ENCODE measurements at regions not wholly inside any gene's neighbourhood (a gene's known extent, or its start where the extent isn't known, plus 50 kb on each side); places are given as distances from the start of the nearest gene placed in this dataset.

DNA sequence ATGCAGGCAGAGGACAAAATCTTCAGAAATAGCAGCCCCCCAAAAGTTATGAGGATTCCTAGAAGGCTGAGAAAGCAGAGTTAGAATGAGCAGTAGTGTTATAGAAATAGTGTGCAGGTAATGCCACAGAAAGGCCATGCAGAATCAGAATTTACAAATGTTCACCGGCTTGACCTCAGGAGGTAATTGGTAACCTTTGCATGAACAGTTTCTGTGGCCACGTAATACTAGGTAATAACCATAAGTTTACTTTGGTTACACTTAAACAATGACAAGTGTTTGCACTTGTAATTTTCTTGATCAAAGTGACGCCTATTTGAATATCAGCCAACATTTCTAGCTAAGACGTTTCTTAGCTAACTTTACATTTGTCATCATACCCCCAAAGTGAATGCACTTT lies 393.6 kb downstream of the GPAT3 start:
- Histone ChIP-seq H3K9ac (ENCODE audit: low read length in 3 of 3) (no peak overlapping the region), H3K4me1 (ENCODE audit: control insufficient read depth in 2 of 3, insufficient read depth in 2 of 3, low read depth in 1 of 3, low read length in 3 of 3) (no peaks in the 10 kb centered on the region), H3K27me3 (ENCODE audit: control insufficient read depth, insufficient read depth, low read length) (no peaks in the 10 kb centered on the region), H3K4me3 (ENCODE audit: low read length in 3 of 3) (no peak overlapping the region), H3K9me3 (ENCODE audit: control insufficient read depth in 2 of 3, insufficient read depth in 1 of 3, low read length in 3 of 3) (no peaks in the 10 kb centered on the region), H3K36me3 (ENCODE audit: control insufficient read depth in 2 of 3, insufficient read depth in 3 of 3, low read length in 3 of 3) (no peaks in the 10 kb centered on the region), H3K27ac (ENCODE audit: low read depth in 2 of 2, low read length in 2 of 2) (no peak overlapping the region)
- TF ChIP-seq CTCF (IDR thresholded peaks at IDR 0.05; ENCODE audit: borderline replicate concordance, extremely low read depth, insufficient read depth) = no peak
- no peak for DNase-seq
- intact Hi-C loops (cut with DNase I) = no loop called here
- FAIRE-seq = no peak

- FAIRE-seq (no peak), DNase-seq (no peak)
- no peak overlapping the region for H3K27ac ChIP-seq (ENCODE audit: low read depth in 2 of 2, low read length in 2 of 2)
- no peaks in the 10 kb centered on the region for H3K9me3 ChIP-seq (ENCODE audit: control insufficient read depth in 2 of 3, insufficient read depth in 1 of 3, low read length in 3 of 3)
- intact Hi-C loops (cut with DNase I) = no loop called here
- no peak overlapping the region for H3K4me3 ChIP-seq (ENCODE audit: low read length in 3 of 3)
- TF ChIP-seq CTCF (IDR thresholded peaks at IDR 0.05; ENCODE audit: borderline replicate concordance, extremely low read depth, insufficient read depth) = no peak
- H3K9ac ChIP-seq (ENCODE audit: low read length in 3 of 3) = no peak overlapping the region
- no peaks in the 10 kb centered on the region for H3K4me1 ChIP-seq (ENCODE audit: control insufficient read depth in 2 of 3, insufficient read depth in 2 of 3, low read depth in 1 of 3, low read length in 3 of 3)
- H3K36me3 ChIP-seq (ENCODE audit: control insufficient read depth in 2 of 3, insufficient read depth in 3 of 3, low read length in 3 of 3) = no peaks in the 10 kb centered on the region
- no peaks in the 10 kb centered on the region for H3K27me3 ChIP-seq (ENCODE audit: control insufficient read depth, insufficient read depth, low read length)
These were observed 391.0 kb downstream of the GPAT3 start for GRCh38 chr4:83926950-83927349.

DNA sequence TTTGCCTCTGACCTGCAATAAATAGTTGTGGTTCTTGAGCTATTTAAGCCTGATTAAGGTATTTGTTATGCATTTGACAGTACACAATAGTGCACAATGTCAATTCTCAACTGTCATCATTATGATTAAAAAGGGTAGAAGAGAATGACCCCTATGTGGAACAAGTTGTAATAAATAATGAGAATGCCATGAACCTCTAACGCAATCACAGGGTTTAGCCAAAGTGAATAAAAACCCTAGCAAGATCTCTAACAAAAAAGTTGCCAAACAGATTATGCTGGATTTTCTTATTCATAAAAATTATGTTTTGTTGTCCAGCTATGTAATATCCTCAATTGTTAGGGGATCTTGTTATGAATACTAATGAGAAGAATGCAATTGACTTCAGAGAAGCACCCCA lies 387.4 kb downstream of the GPAT3 start:
- no peak for TF ChIP-seq CTCF (IDR thresholded peaks at IDR 0.05; ENCODE audit: borderline replicate concordance, extremely low read depth, insufficient read depth)
- FAIRE-seq = no peak

GRCh38 chr4:83922402-83922801 lies 386.5 kb downstream of the GPAT3 start:
- intact Hi-C loops (cut with DNase I) = no loop called here
- H3K9ac ChIP-seq (ENCODE audit: low read length in 3 of 3) = no peak overlapping the region
- H3K4me3 ChIP-seq (ENCODE audit: low read length in 3 of 3) = no peak overlapping the region
- H3K27me3 ChIP-seq (ENCODE audit: control insufficient read depth, insufficient read depth, low read length) = no peaks in the 10 kb centered on the region
- H3K9me3 ChIP-seq (ENCODE audit: control insufficient read depth in 2 of 3, insufficient read depth in 1 of 3, low read length in 3 of 3) = no peaks in the 10 kb centered on the region
- no peaks in the 10 kb centered on the region for H3K36me3 ChIP-seq (ENCODE audit: control insufficient read depth in 2 of 3, insufficient read depth in 3 of 3, low read length in 3 of 3)
- no peaks in the 10 kb centered on the region for H3K4me1 ChIP-seq (ENCODE audit: control insufficient read depth in 2 of 3, insufficient read depth in 2 of 3, low read depth in 1 of 3, low read length in 3 of 3)
- FAIRE-seq = no peak
- no peak for DNase-seq
- H3K27ac ChIP-seq (ENCODE audit: low read depth in 2 of 2, low read length in 2 of 2) = no peak overlapping the region
- TF ChIP-seq CTCF (IDR thresholded peaks at IDR 0.05; ENCODE audit: borderline replicate concordance, extremely low read depth, insufficient read depth) = no peak

More for the DNA sequence above, 387.4 kb downstream of the GPAT3 start:
- Histone ChIP-seq H3K36me3 (ENCODE audit: control insufficient read depth in 2 of 3, insufficient read depth in 3 of 3, low read length in 3 of 3) (no peaks in the 10 kb centered on the region), H3K4me3 (ENCODE audit: low read length in 3 of 3) (no peak overlapping the region), H3K27ac (ENCODE audit: low read depth in 2 of 2, low read length in 2 of 2) (no peak overlapping the region), H3K9ac (ENCODE audit: low read length in 3 of 3) (no peak overlapping the region), H3K9me3 (ENCODE audit: control insufficient read depth in 2 of 3, insufficient read depth in 1 of 3, low read length in 3 of 3) (no peaks in the 10 kb centered on the region), H3K4me1 (ENCODE audit: control insufficient read depth in 2 of 3, insufficient read depth in 2 of 3, low read depth in 1 of 3, low read length in 3 of 3) (no peaks in the 10 kb centered on the region), H3K27me3 (ENCODE audit: control insufficient read depth, insufficient read depth, low read length) (no peaks in the 10 kb centered on the region)
- intact Hi-C loops (cut with DNase I) = no loop called here
- no peak for DNase-seq
